GM12878 (cell line): ENCODE measurements at regions not wholly inside any gene's neighbourhood (a gene's known extent, or its start where the extent isn't known, plus 50 kb on each side); places are given as distances from the start of the nearest gene placed in this dataset.

Experiments
- ATAC-seq: fragments of 200-7000 bp; cut with Tn5 transposase; 3 replicates; pipeline ENCODE4 v1.9.1; 2020; ENCODE audit warnings: mild to moderate bottlenecking, moderate library complexity
- BruUV-seq: library from RNA; stranded (reverse); fragments of 400-500 nt; replicated peaks from 2 replicates; lab custom pipeline; 2021; lab: Mats Ljungman, UMichigan
- CTCF ChIA-PET: fragments of 300-600 bp; sonication (Branson Sonifier 250); formaldehyde crosslinking; extraction: SDS; loops from one replicate; lab custom pipeline; 2021; ENCODE audit warnings: inconsistent platforms; lab: Yijun Ruan, JAX
- POLR2A ChIA-PET: fragments of 350-600 bp; formaldehyde crosslinking; extraction: SDS; loops from one replicate; lab custom pipeline; 2021; ENCODE audit warnings: inconsistent platforms; lab: Charles Lee
- RAD21 ChIA-PET: fragments of 300-600 bp; sonication (Branson Sonifier 250); formaldehyde crosslinking; loops from one replicate; lab custom pipeline; 2023; ENCODE audit warnings: antibody characterized with exemption; ENCODE audit not compliant: unreplicated experiment; lab: Charles Lee
- SMC1A ChIA-PET: fragments of 300-600 bp; sonication (Branson Sonifier 250); formaldehyde crosslinking; loops from one replicate; lab custom pipeline; 2023; ENCODE audit not compliant: unreplicated experiment, uncharacterized antibody; lab: Charles Lee
- DNase-seq: peaks from one replicate; pipeline ENCODE4 v3.0.0-alpha.2; 2011; ENCODE audit warnings: low read depth, low spot score
- FAIRE-seq: peaks from 3 replicates; lab custom pipeline; 2011; peaks lifted over from hg19 to GRCh38; lab: Jason Lieb, UNC
- H2AFZ ChIP-seq: 2 replicates; pipeline ENCODE4 v1.6.0; 2011; ENCODE audit warnings: low read depth, low read length, control low read depth; ENCODE audit not compliant: control insufficient read depth
- H3K27ac ChIP-seq: 2 replicates; pipeline ENCODE4 v1.5.1; 2011; ENCODE audit warnings: control low read depth; ENCODE audit not compliant: control insufficient read depth, insufficient read depth
- H3K27me3 ChIP-seq, 2 experiments: replicated peaks in 1 of 2; 2 replicates each; pipeline versions ENCODE4 v1.6.0 to v1.6.1; 2011; ENCODE audit warnings: low read length in 1 of 2; ENCODE audit not compliant: control insufficient read depth in 2 of 2, insufficient read depth in 2 of 2
- H3K36me3 ChIP-seq, 2 experiments: 2 replicates each; pipeline ENCODE4 v1.5.1; 2011; ENCODE audit warnings: low read length in 1 of 2; ENCODE audit not compliant: control insufficient read depth in 2 of 2, insufficient read depth in 2 of 2
- H3K4me1 ChIP-seq: 2 replicates; pipeline ENCODE4 v1.6.1; 2011; ENCODE audit warnings: mild to moderate bottlenecking, low read length, moderate library complexity, mixed read lengths; ENCODE audit not compliant: control insufficient read depth, insufficient read depth
- H3K4me2 ChIP-seq: 2 replicates; pipeline ENCODE4 v1.6.0; 2011; ENCODE audit warnings: control low read depth; ENCODE audit not compliant: control insufficient read depth, insufficient read depth
- H3K4me3 ChIP-seq: fragments of 200-600 bp; sonication (generic); 2 replicates; pipeline ENCODE4 v1.5.1; 2016
- H3K79me2 ChIP-seq: 2 replicates; pipeline ENCODE4 v1.6.0; 2011; ENCODE audit warnings: low read length; ENCODE audit not compliant: control insufficient read depth, insufficient read depth
- H3K9ac ChIP-seq: 2 replicates; pipeline ENCODE4 v1.8.0; 2011; ENCODE audit warnings: low read length, control low read depth, mixed read lengths; ENCODE audit not compliant: control insufficient read depth, insufficient read depth
- H3K9me3 ChIP-seq: replicated peaks from 3 replicates; pipeline ENCODE4 v1.5.1; 2011; ENCODE audit warnings: mild to moderate bottlenecking, low read length; ENCODE audit not compliant: control insufficient read depth, insufficient read depth
- H4K20me1 ChIP-seq: 2 replicates; pipeline ENCODE4 v1.6.0; 2011; ENCODE audit not compliant: control insufficient read depth, insufficient read depth
- CHD4 ChIP-seq: fragments of 200-600 bp; sonication (generic); IDR thresholded peaks from 2 replicates; pipeline ENCODE4 v1.6.1; 2016; ENCODE audit warnings: mild to moderate bottlenecking
- CTCF ChIP-seq, 3 experiments: IDR thresholded peaks in 2 of 3; conservative IDR thresholded peaks in 1 of 3; 2 replicates each; pipeline ENCODE4 v1.5.1; 2011; ENCODE audit warnings: low read depth in 3 of 3, low read length in 3 of 3, mild to moderate bottlenecking in 3 of 3, control low read depth in 2 of 3, moderate library complexity in 2 of 3, inconsistent platforms in 1 of 3, mixed read lengths in 1 of 3; ENCODE audit not compliant: control insufficient read depth in 2 of 3, insufficient read depth in 1 of 3; ENCODE audit errors: extremely low read depth in 1 of 3
- KAT2A ChIP-seq: conservative IDR thresholded peaks from 2 replicates; pipeline ENCODE4 v1.6.1; 2011; ENCODE audit warnings: low read depth, low read length; ENCODE audit not compliant: control insufficient read depth
- NR2C2 ChIP-seq: IDR thresholded peaks from 2 replicates; pipeline ENCODE4 v1.6.1; 2011; ENCODE audit warnings: borderline replicate concordance, low read depth; ENCODE audit not compliant: control insufficient read depth, insufficient read length
- RAD51 ChIP-seq: fragments of 450-650 bp; IDR thresholded peaks from 2 replicates; pipeline ENCODE4 v1.6.1; 2016; ENCODE audit warnings: moderate library complexity, mild to moderate bottlenecking, inconsistent platforms
- SUZ12 ChIP-seq: fragments of 200-600 bp; sonication (generic); IDR thresholded peaks from one replicate; pipeline ENCODE4 v1.6.1; 2018; ENCODE audit warnings: antibody characterized with exemption, mild to moderate bottlenecking; ENCODE audit not compliant: unreplicated experiment
- ZBTB11 ChIP-seq: fragments of 450-650 bp; formaldehyde crosslinking; IDR thresholded peaks from 2 replicates; pipeline ENCODE4 v1.5.0; 2022; ENCODE audit warnings: mild to moderate bottlenecking, missing genetic modification characterization
- WGBS: methylation state at CpG from one replicate; pipeline ENCODE4 v1.1.6; 2016; ENCODE audit warnings: low lambda C conversion rate; ENCODE audit not compliant: insufficient replicate concordance, insufficient coverage; ENCODE audit errors: missing lambda C conversion rate; 5-methylcytosine and 5-hydroxymethylcytosine counted together
- in situ Hi-C: fragments of 300-500 bp; cut with MboI; formaldehyde crosslinking; loops from 9 replicates; pipeline ENCODE4 v1.14.3; 2018; ENCODE audit warnings: mixed read lengths
- intact Hi-C: fragments of 100-400 bp; cut with micrococcal nuclease; formaldehyde crosslinking; loops from one replicate; pipeline ENCODE4 v1.14.2; 2022; ENCODE audit not compliant: unreplicated experiment

GRCh38 chr5:148902478-148902877 is 76.1 kb downstream of the ADRB2 start (continued):
- TF ChIP-seq ZBTB11 (CRISPR knock-in tag) (no peak), SUZ12 (no peak), KAT2A (no peak), RAD51 (no peak), CHD4 (no peak)

DNA sequence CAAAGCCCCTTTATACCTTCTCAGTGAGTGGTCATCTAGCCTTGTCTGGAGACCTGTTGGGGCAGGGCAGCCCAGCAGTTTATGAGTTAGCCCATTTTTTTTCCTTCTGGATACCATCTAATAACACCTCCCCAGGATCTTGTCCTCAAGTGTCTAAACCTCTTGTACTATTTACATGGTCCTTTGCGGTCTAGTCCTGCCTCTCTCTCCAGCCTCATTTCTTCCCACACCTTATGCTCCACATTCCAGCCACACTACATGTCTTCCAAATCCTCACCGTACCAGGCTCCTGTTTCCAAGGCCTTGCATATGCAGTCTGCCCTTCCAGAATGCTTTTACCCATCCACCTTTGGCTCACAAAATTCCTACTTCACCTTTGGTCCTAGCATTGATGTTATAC is 77.2 kb downstream of the ADRB2 start:
- no TSS peak for BruUV-seq
- TF ChIP-seq NR2C2 (no peak), CTCF (IDR thresholded peaks at IDR 0.05 in 2 of 3, conservative IDR thresholded peaks at IDR 0.05 in 1 of 3; ENCODE audit: control insufficient read depth in 2 of 3, extremely low read depth in 1 of 3, insufficient read depth in 1 of 3, low read depth in 3 of 3, low read length in 3 of 3) (no peak)
- CTCF ChIA-PET = interaction anchor here (0.7 to 1.1 kb wide), 3 partner anchors 11 to 82 kb away, joined by 3 read pairs; no protein-coding TSS in a partner anchor

More for the DNA sequence above, 77.2 kb downstream of the ADRB2 start:
- Histone ChIP-seq H4K20me1 (no peaks in the 10 kb centered on the region), H3K9ac (no peak overlapping the region), H3K36me3 (no peaks in the 10 kb centered on the region), H3K4me2 (no peak overlapping the region), H3K9me3 (no peaks in the 10 kb centered on the region), H2AFZ (no peak overlapping the region), H3K27me3 (no peaks in the 10 kb centered on the region; a peak in 1 of 4 replicates), H3K27ac (no peak overlapping the region), H3K79me2 (no peaks in the 10 kb centered on the region), H3K4me1 (no peaks in the 10 kb centered on the region), H3K4me3 (no peak overlapping the region)
- no peak for FAIRE-seq
- DNase-seq = no peak
- ChIA-PET SMC1A (interaction anchor here (2.2 kb wide), 1 partner anchor 24 kb away, joined by 4 read pairs; no protein-coding TSS in a partner anchor), POLR2A (no interaction called here), RAD21 (interaction anchor here (0.5 kb wide), 1 partner anchor 26 kb away, joined by 4 read pairs; no protein-coding TSS in a partner anchor)
- 42% methylated on average over 2 of the region's 2 CpGs for WGBS
- intact Hi-C loops (no loop called here), in situ Hi-C loops (no loop called here)
- ATAC-seq = no peak
